NT2/D1 (cell line): ENCODE measurements at regions not wholly inside any gene's neighbourhood (a gene's known extent, or its start where the extent isn't known, plus 50 kb on each side); places are given as distances from the start of the nearest gene placed in this dataset.

Experiments
- SUZ12 ChIP-seq: IDR thresholded peaks from 2 replicates; pipeline ENCODE4 v1.6.1; 2011; ENCODE audit not compliant: insufficient read length, insufficient read depth; ENCODE audit errors: extremely low read depth
- YY1 ChIP-seq: IDR thresholded peaks from 2 replicates; pipeline ENCODE4 v1.6.1; 2011; ENCODE audit not compliant: insufficient read length, insufficient read depth
- ZNF274 ChIP-seq: IDR thresholded peaks from 2 replicates; pipeline ENCODE4 v1.6.1; 2011; ENCODE audit warnings: mild to moderate bottlenecking, low read depth, low read length

DNA sequence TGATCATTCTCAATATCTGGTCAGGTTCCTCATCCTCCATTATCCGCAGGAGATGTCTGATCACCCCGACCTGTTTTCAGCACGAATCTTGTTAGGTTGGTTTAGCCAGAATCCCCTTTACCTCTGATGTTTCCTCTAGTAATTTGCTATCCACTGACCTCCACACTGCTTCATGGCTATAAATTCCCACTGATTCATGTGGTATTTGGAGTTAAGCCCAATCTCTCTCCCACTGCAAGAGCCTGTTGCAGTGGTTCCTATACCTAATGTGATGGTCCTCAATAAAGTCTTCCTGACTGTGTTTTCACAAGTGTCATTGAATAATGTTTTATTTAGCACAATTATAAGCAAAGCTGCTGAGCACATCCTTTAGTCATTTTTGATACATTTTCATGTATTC lies 124.8 kb upstream of the CNTN3 start:
- TF ChIP-seq YY1 (no peak), ZNF274 (no peak), SUZ12 (no peak)
